ENCODE measurements at regions not wholly inside any gene's neighbourhood (a gene's known extent, or its start where the extent isn't known, plus 50 kb on each side); places are given as distances from the start of the nearest gene placed in this dataset.

GRCh38 chr11:112911124-112911523 lies 50.1 kb upstream of the NCAM1 start:
- TF ChIP-seq E2F1 (CRISPR knock-in tag; IDR thresholded peaks at IDR 0.05): no peak
- TF ChIP-seq, protein P1, sequence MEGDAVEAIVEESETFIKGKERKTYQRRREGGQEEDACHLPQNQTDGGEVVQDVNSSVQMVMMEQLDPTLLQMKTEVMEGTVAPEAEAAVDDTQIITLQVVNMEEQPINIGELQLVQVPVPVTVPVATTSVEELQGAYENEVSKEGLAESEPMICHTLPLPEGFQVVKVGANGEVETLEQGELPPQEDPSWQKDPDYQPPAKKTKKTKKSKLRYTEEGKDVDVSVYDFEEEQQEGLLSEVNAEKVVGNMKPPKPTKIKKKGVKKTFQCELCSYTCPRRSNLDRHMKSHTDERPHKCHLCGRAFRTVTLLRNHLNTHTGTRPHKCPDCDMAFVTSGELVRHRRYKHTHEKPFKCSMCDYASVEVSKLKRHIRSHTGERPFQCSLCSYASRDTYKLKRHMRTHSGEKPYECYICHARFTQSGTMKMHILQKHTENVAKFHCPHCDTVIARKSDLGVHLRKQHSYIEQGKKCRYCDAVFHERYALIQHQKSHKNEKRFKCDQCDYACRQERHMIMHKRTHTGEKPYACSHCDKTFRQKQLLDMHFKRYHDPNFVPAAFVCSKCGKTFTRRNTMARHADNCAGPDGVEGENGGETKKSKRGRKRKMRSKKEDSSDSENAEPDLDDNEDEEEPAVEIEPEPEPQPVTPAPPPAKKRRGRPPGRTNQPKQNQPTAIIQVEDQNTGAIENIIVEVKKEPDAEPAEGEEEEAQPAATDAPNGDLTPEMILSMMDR (IDR thresholded peaks at IDR 0.05): no peak
- TF ChIP-seq FOXP1 (CRISPR knock-in tag; IDR thresholded peaks at IDR 0.05; ENCODE audit: borderline replicate concordance): no peak
- no peak for TF ChIP-seq ATF3 (CRISPR knock-in tag; conservative IDR thresholded peaks at IDR 0.05)
- TF ChIP-seq, protein P2, sequence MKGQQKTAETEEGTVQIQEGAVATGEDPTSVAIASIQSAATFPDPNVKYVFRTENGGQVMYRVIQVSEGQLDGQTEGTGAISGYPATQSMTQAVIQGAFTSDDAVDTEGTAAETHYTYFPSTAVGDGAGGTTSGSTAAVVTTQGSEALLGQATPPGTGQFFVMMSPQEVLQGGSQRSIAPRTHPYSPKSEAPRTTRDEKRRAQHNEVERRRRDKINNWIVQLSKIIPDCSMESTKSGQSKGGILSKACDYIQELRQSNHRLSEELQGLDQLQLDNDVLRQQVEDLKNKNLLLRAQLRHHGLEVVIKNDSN (CRISPR knock-in tag; IDR thresholded peaks at IDR 0.05): no peak
- TF ChIP-seq ZNF121 (CRISPR knock-in tag; IDR thresholded peaks at IDR 0.05): no peak
- TF ChIP-seq, protein P3, sequence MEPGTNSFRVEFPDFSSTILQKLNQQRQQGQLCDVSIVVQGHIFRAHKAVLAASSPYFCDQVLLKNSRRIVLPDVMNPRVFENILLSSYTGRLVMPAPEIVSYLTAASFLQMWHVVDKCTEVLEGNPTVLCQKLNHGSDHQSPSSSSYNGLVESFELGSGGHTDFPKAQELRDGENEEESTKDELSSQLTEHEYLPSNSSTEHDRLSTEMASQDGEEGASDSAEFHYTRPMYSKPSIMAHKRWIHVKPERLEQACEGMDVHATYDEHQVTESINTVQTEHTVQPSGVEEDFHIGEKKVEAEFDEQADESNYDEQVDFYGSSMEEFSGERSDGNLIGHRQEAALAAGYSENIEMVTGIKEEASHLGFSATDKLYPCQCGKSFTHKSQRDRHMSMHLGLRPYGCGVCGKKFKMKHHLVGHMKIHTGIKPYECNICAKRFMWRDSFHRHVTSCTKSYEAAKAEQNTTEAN (CRISPR knock-in tag; IDR thresholded peaks at IDR 0.05): no peak
- no peak for TF ChIP-seq ZNF263 (CRISPR knock-in tag; IDR thresholded peaks at IDR 0.05; ENCODE audit: low read depth)
- no peak for TF ChIP-seq USF2 (CRISPR knock-in tag; IDR thresholded peaks at IDR 0.05)
- TF ChIP-seq PREB (CRISPR knock-in tag; IDR thresholded peaks at IDR 0.05; ENCODE audit: borderline replicate concordance): no peak
- TF ChIP-seq NR2C2 (CRISPR knock-in tag; IDR thresholded peaks at IDR 0.05): no peak

All from WTC11 (cell line).